ENCODE measurements at regions not wholly inside any gene's neighbourhood (a gene's known extent, or its start where the extent isn't known, plus 50 kb on each side); places are given as distances from the start of the nearest gene placed in this dataset.

DNA sequence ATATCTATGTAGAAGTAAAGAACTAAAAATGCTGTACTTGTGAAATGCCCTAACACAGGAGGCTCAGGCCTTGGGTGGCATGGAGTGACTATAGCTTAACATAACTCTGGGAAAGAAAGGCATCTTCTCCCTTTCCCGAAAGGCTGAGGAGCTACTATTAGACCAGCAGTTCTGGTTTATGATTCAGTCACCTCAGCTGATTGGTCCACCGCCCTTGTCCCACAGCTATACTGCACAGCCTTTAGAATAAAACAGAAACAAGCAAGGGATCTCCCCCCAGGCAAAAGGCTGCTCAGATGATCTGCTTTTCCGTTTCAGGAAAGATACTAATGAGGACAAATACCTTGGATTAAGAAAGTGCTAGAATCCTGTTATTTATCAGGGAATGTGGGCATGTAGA, 171.3 kb downstream of the SNCA start:
- TF ChIP-seq CTCF (IDR thresholded peaks at IDR 0.05), result no peak
- Mint-ChIP-seq H3K9me3 (ENCODE audit: unreplicated experiment) (no peaks in the 10 kb centered on the region), H3K27ac (ENCODE audit: unreplicated experiment) (no peak overlapping the region), H3K4me1 (ENCODE audit: unreplicated experiment) (peaks cover 17% of the 10 kb centered on the region), H3K27me3 (ENCODE audit: unreplicated experiment) (peaks cover 7% of the 10 kb centered on the region), H3K4me3 (ENCODE audit: unreplicated experiment) (no peak overlapping the region), H3K36me3 (ENCODE audit: unreplicated experiment) (no peaks in the 10 kb centered on the region)
- DNase-seq (ENCODE audit: extremely low spot score, unreplicated experiment), result no peak

- Mint-ChIP-seq H3K27ac (ENCODE audit: unreplicated experiment) (no peak overlapping the region), H3K27me3 (ENCODE audit: unreplicated experiment) (peaks cover 3% of the 10 kb centered on the region), H3K36me3 (ENCODE audit: unreplicated experiment) (no peaks in the 10 kb centered on the region), H3K4me3 (ENCODE audit: unreplicated experiment) (no peak overlapping the region), H3K9me3 (ENCODE audit: unreplicated experiment) (no peaks in the 10 kb centered on the region), H3K4me1 (ENCODE audit: unreplicated experiment) (peaks cover 24% of the 10 kb centered on the region)
- TF ChIP-seq CTCF (IDR thresholded peaks at IDR 0.05), result no peak
- no peak for DNase-seq (ENCODE audit: extremely low spot score, unreplicated experiment)
Observed at GRCh38 chr4:89664521-89664920, 172.4 kb downstream of the SNCA start.

GRCh38 chr4:89661173-89661899, 175.6 kb downstream of the SNCA start:
- no peaks in the 10 kb centered on the region for H3K9me3 Mint-ChIP-seq (ENCODE audit: unreplicated experiment)
- no peak for TF ChIP-seq CTCF (IDR thresholded peaks at IDR 0.05)
- H3K4me3 Mint-ChIP-seq (ENCODE audit: unreplicated experiment), result no peak overlapping the region
- peaks cover 24% of the 10 kb centered on the region for H3K4me1 Mint-ChIP-seq (ENCODE audit: unreplicated experiment)
- H3K27ac Mint-ChIP-seq (ENCODE audit: unreplicated experiment), result peak overlapping the region; percentile 69
- H3K36me3 Mint-ChIP-seq (ENCODE audit: unreplicated experiment), result no peaks in the 10 kb centered on the region
- DNase-seq (ENCODE audit: extremely low spot score, unreplicated experiment), result no peak
- H3K27me3 Mint-ChIP-seq (ENCODE audit: unreplicated experiment), result no peaks in the 10 kb centered on the region

GRCh38 chr4:89660444-89661172, 176.4 kb downstream of the SNCA start:
- no peak for TF ChIP-seq CTCF (IDR thresholded peaks at IDR 0.05)
- H3K27ac Mint-ChIP-seq (ENCODE audit: unreplicated experiment), result peak overlapping the region; percentile 69

GRCh38 chr4:89658701-89659024, 178.3 kb downstream of the SNCA start:
- H3K36me3 Mint-ChIP-seq (ENCODE audit: unreplicated experiment), result no peaks in the 10 kb centered on the region
- H3K27me3 Mint-ChIP-seq (ENCODE audit: unreplicated experiment), result peaks cover 8% of the 10 kb centered on the region
- no peaks in the 10 kb centered on the region for H3K9me3 Mint-ChIP-seq (ENCODE audit: unreplicated experiment)

More at GRCh38 chr4:89660444-89661172, 176.4 kb downstream of the SNCA start:
- Mint-ChIP-seq H3K4me1 (ENCODE audit: unreplicated experiment) (peaks cover 24% of the 10 kb centered on the region), H3K36me3 (ENCODE audit: unreplicated experiment) (no peaks in the 10 kb centered on the region), H3K27me3 (ENCODE audit: unreplicated experiment) (peaks cover 2% of the 10 kb centered on the region), H3K9me3 (ENCODE audit: unreplicated experiment) (no peaks in the 10 kb centered on the region), H3K4me3 (ENCODE audit: unreplicated experiment) (no peak overlapping the region)
- DNase-seq (ENCODE audit: extremely low spot score, unreplicated experiment), result no peak

More at GRCh38 chr4:89658701-89659024, 178.3 kb downstream of the SNCA start:
- Mint-ChIP-seq H3K4me3 (ENCODE audit: unreplicated experiment) (no peak overlapping the region), H3K4me1 (ENCODE audit: unreplicated experiment) (peaks cover 24% of the 10 kb centered on the region), H3K27ac (ENCODE audit: unreplicated experiment) (no peak overlapping the region)
- no peak for DNase-seq (ENCODE audit: extremely low spot score, unreplicated experiment)
- no peak for TF ChIP-seq CTCF (IDR thresholded peaks at IDR 0.05)

All from osteocyte (in vitro differentiated cells).